ENCODE measurements at regions not wholly inside any gene's neighbourhood (a gene's known extent, or its start where the extent isn't known, plus 50 kb on each side); places are given as distances from the start of the nearest gene placed in this dataset.

GRCh38 chr11:91397134-91397468 lies 827.5 kb upstream of the FAT3 start:
- WGBS (ENCODE audit: insufficient coverage): 70% methylated on average over 2 of the region's 2 CpGs
- ChIA-PET CTCF (no interaction called here), POLR2A (no interaction called here)
- Histone ChIP-seq H3K27ac (ENCODE audit: insufficient read depth in 1 of 2, low read depth in 1 of 2, low read length in 2 of 2, poor library complexity in 1 of 2, severe bottlenecking in 2 of 2) (no peak overlapping the region), H3K4me3 (ENCODE audit: control insufficient read depth in 1 of 7, extremely low read depth in 1 of 7, insufficient read depth in 4 of 7, low read depth in 2 of 7, low read length in 6 of 7) (no peak overlapping the region), H3K36me3 (ENCODE audit: control insufficient read depth in 4 of 4, insufficient read depth in 4 of 4, low read length in 3 of 4) (no peaks in the 10 kb centered on the region), H3K9me3 (ENCODE audit: control extremely low read depth in 1 of 5, control insufficient read depth in 4 of 5, insufficient read depth in 2 of 5, low read depth in 1 of 5, low read length in 4 of 5) (peaks cover 0 to under 1% (median 0%) of the 10 kb centered on the region in 5 experiments), H3K4me1 (ENCODE audit: control extremely low read depth in 1 of 4, control insufficient read depth in 4 of 4, insufficient read depth in 4 of 4, low read length in 3 of 4) (no peaks in the 10 kb centered on the region), H3K27me3 (replicated peaks in 2 of 5; ENCODE audit: control insufficient read depth in 4 of 5, insufficient read depth in 5 of 5, low read length in 4 of 5) (no peaks in the 10 kb centered on the region)
- DNase-seq: no peak

- no peak for DNase-seq
- CTCF ChIA-PET: no interaction called here
These were observed 828.1 kb upstream of the FAT3 start for GRCh38 chr11:91396236-91397133.

GRCh38 chr11:91394727-91395414 lies 829.7 kb upstream of the FAT3 start:
- no peaks in the 10 kb centered on the region for H3K27me3 ChIP-seq (replicated peaks in 2 of 5; ENCODE audit: control insufficient read depth in 4 of 5, insufficient read depth in 5 of 5, low read length in 4 of 5)
- ChIA-PET CTCF (no interaction called here), POLR2A (no interaction called here)
- no peak overlapping the region for H3K4me3 ChIP-seq (ENCODE audit: control insufficient read depth in 1 of 7, extremely low read depth in 1 of 7, insufficient read depth in 4 of 7, low read depth in 2 of 7, low read length in 6 of 7)
- H3K27ac ChIP-seq (ENCODE audit: insufficient read depth in 1 of 2, low read depth in 1 of 2, low read length in 2 of 2, poor library complexity in 1 of 2, severe bottlenecking in 2 of 2): no peak overlapping the region
- no peaks in the 10 kb centered on the region for H3K4me1 ChIP-seq (ENCODE audit: control extremely low read depth in 1 of 4, control insufficient read depth in 4 of 4, insufficient read depth in 4 of 4, low read length in 3 of 4)
- no peak for DNase-seq
- peaks cover 0 to 4% (median 0%) of the 10 kb centered on the region in 5 experiments for H3K9me3 ChIP-seq (ENCODE audit: control extremely low read depth in 1 of 5, control insufficient read depth in 4 of 5, insufficient read depth in 2 of 5, low read depth in 1 of 5, low read length in 4 of 5)
- H3K36me3 ChIP-seq (ENCODE audit: control insufficient read depth in 4 of 4, insufficient read depth in 4 of 4, low read length in 3 of 4): no peaks in the 10 kb centered on the region
- WGBS (ENCODE audit: insufficient coverage): no CpG with 5 or more reads among the region's 5 CpGs

More at GRCh38 chr11:91396236-91397133, 828.1 kb upstream of the FAT3 start:
- Histone ChIP-seq H3K27ac (ENCODE audit: insufficient read depth in 1 of 2, low read depth in 1 of 2, low read length in 2 of 2, poor library complexity in 1 of 2, severe bottlenecking in 2 of 2) (no peak overlapping the region), H3K9me3 (ENCODE audit: control extremely low read depth in 1 of 5, control insufficient read depth in 4 of 5, insufficient read depth in 2 of 5, low read depth in 1 of 5, low read length in 4 of 5) (peaks cover 0 to 4% (median 0%) of the 10 kb centered on the region in 5 experiments), H3K4me3 (ENCODE audit: control insufficient read depth in 1 of 7, extremely low read depth in 1 of 7, insufficient read depth in 4 of 7, low read depth in 2 of 7, low read length in 6 of 7) (no peak overlapping the region), H3K27me3 (replicated peaks in 2 of 5; ENCODE audit: control insufficient read depth in 4 of 5, insufficient read depth in 5 of 5, low read length in 4 of 5) (no peaks in the 10 kb centered on the region), H3K4me1 (ENCODE audit: control extremely low read depth in 1 of 4, control insufficient read depth in 4 of 4, insufficient read depth in 4 of 4, low read length in 3 of 4) (no peaks in the 10 kb centered on the region), H3K36me3 (ENCODE audit: control insufficient read depth in 4 of 4, insufficient read depth in 4 of 4, low read length in 3 of 4) (no peaks in the 10 kb centered on the region)
- POLR2A ChIA-PET: no interaction called here
- WGBS (ENCODE audit: insufficient coverage): 90% methylated on average over 1 of the region's 6 CpGs

GRCh38 chr11:91394073-91394726 lies 830.4 kb upstream of the FAT3 start:
- Histone ChIP-seq H3K27me3 (replicated peaks in 2 of 5; ENCODE audit: control insufficient read depth in 4 of 5, insufficient read depth in 5 of 5, low read length in 4 of 5) (no peaks in the 10 kb centered on the region), H3K9me3 (ENCODE audit: control extremely low read depth in 1 of 5, control insufficient read depth in 4 of 5, insufficient read depth in 2 of 5, low read depth in 1 of 5, low read length in 4 of 5) (peaks cover 0 to 4% (median 0%) of the 10 kb centered on the region in 5 experiments), H3K27ac (ENCODE audit: insufficient read depth in 1 of 2, low read depth in 1 of 2, low read length in 2 of 2, poor library complexity in 1 of 2, severe bottlenecking in 2 of 2) (no peak overlapping the region), H3K36me3 (ENCODE audit: control insufficient read depth in 4 of 4, insufficient read depth in 4 of 4, low read length in 3 of 4) (no peaks in the 10 kb centered on the region), H3K4me1 (ENCODE audit: control extremely low read depth in 1 of 4, control insufficient read depth in 4 of 4, insufficient read depth in 4 of 4, low read length in 3 of 4) (no peaks in the 10 kb centered on the region), H3K4me3 (ENCODE audit: control insufficient read depth in 1 of 7, extremely low read depth in 1 of 7, insufficient read depth in 4 of 7, low read depth in 2 of 7, low read length in 6 of 7) (no peak overlapping the region)
- WGBS (ENCODE audit: insufficient coverage): no CpG with 5 or more reads among the region's 6 CpGs
- ChIA-PET CTCF (no interaction called here), POLR2A (no interaction called here)
- DNase-seq: no peak

- ChIA-PET POLR2A (no interaction called here), CTCF (no interaction called here)
- 71% methylated on average over 2 of the region's 2 CpGs for WGBS (ENCODE audit: insufficient coverage)
- Histone ChIP-seq H3K27ac (ENCODE audit: insufficient read depth in 1 of 2, low read depth in 1 of 2, low read length in 2 of 2, poor library complexity in 1 of 2, severe bottlenecking in 2 of 2) (no peak overlapping the region), H3K9me3 (ENCODE audit: control extremely low read depth in 1 of 5, control insufficient read depth in 4 of 5, insufficient read depth in 2 of 5, low read depth in 1 of 5, low read length in 4 of 5) (no peaks in the 10 kb centered on the region), H3K4me1 (ENCODE audit: control extremely low read depth in 1 of 4, control insufficient read depth in 4 of 4, insufficient read depth in 4 of 4, low read length in 3 of 4) (no peaks in the 10 kb centered on the region), H3K36me3 (ENCODE audit: control insufficient read depth in 4 of 4, insufficient read depth in 4 of 4, low read length in 3 of 4) (no peaks in the 10 kb centered on the region), H3K27me3 (replicated peaks in 2 of 5; ENCODE audit: control insufficient read depth in 4 of 5, insufficient read depth in 5 of 5, low read length in 4 of 5) (no peaks in the 10 kb centered on the region), H3K4me3 (ENCODE audit: control insufficient read depth in 1 of 7, extremely low read depth in 1 of 7, insufficient read depth in 4 of 7, low read depth in 2 of 7, low read length in 6 of 7) (no peak overlapping the region)
- no peak for DNase-seq
These were observed 841.7 kb upstream of the FAT3 start for GRCh38 chr11:91382946-91383345.

- H3K27ac ChIP-seq (ENCODE audit: insufficient read depth in 1 of 2, low read depth in 1 of 2, low read length in 2 of 2, poor library complexity in 1 of 2, severe bottlenecking in 2 of 2): no peak overlapping the region
- H3K36me3 ChIP-seq (ENCODE audit: control insufficient read depth in 4 of 4, insufficient read depth in 4 of 4, low read length in 3 of 4): no peaks in the 10 kb centered on the region
- no peak for DNase-seq
- ChIA-PET CTCF (no interaction called here), POLR2A (no interaction called here)
- no peak overlapping the region for H3K4me3 ChIP-seq (ENCODE audit: control insufficient read depth in 1 of 7, extremely low read depth in 1 of 7, insufficient read depth in 4 of 7, low read depth in 2 of 7, low read length in 6 of 7)
- no CpG with 5 or more reads among the region's 2 CpGs for WGBS (ENCODE audit: insufficient coverage)
- H3K27me3 ChIP-seq (replicated peaks in 2 of 5; ENCODE audit: control insufficient read depth in 4 of 5, insufficient read depth in 5 of 5, low read length in 4 of 5): no peaks in the 10 kb centered on the region
- no peaks in the 10 kb centered on the region for H3K4me1 ChIP-seq (ENCODE audit: control extremely low read depth in 1 of 4, control insufficient read depth in 4 of 4, insufficient read depth in 4 of 4, low read length in 3 of 4)
- no peaks in the 10 kb centered on the region for H3K9me3 ChIP-seq (ENCODE audit: control extremely low read depth in 1 of 5, control insufficient read depth in 4 of 5, insufficient read depth in 2 of 5, low read depth in 1 of 5, low read length in 4 of 5)
These were observed 849.8 kb upstream of the FAT3 start for GRCh38 chr11:91374794-91375193.

GRCh38 chr11:91373497-91373896 lies 851.1 kb upstream of the FAT3 start:
- CTCF ChIA-PET: no interaction called here
- H3K27me3 ChIP-seq (replicated peaks in 2 of 5; ENCODE audit: control insufficient read depth in 4 of 5, insufficient read depth in 5 of 5, low read length in 4 of 5): no peaks in the 10 kb centered on the region

More at GRCh38 chr11:91373497-91373896, 851.1 kb upstream of the FAT3 start:
- H3K27ac ChIP-seq (ENCODE audit: insufficient read depth in 1 of 2, low read depth in 1 of 2, low read length in 2 of 2, poor library complexity in 1 of 2, severe bottlenecking in 2 of 2): no peak overlapping the region
- no peaks in the 10 kb centered on the region for H3K4me1 ChIP-seq (ENCODE audit: control extremely low read depth in 1 of 4, control insufficient read depth in 4 of 4, insufficient read depth in 4 of 4, low read length in 3 of 4)
- H3K4me3 ChIP-seq (ENCODE audit: control insufficient read depth in 1 of 7, extremely low read depth in 1 of 7, insufficient read depth in 4 of 7, low read depth in 2 of 7, low read length in 6 of 7): no peak overlapping the region
- H3K36me3 ChIP-seq (ENCODE audit: control insufficient read depth in 4 of 4, insufficient read depth in 4 of 4, low read length in 3 of 4): no peaks in the 10 kb centered on the region
- POLR2A ChIA-PET: no interaction called here
- WGBS (ENCODE audit: insufficient coverage): 83% methylated on average over 1 of the region's 4 CpGs
- no peak for DNase-seq
- no peaks in the 10 kb centered on the region for H3K9me3 ChIP-seq (ENCODE audit: control extremely low read depth in 1 of 5, control insufficient read depth in 4 of 5, insufficient read depth in 2 of 5, low read depth in 1 of 5, low read length in 4 of 5)
